ENCODE measurements at regions not wholly inside any gene's neighbourhood (a gene's known extent, or its start where the extent isn't known, plus 50 kb on each side); places are given as distances from the start of the nearest gene placed in this dataset.

DNA sequence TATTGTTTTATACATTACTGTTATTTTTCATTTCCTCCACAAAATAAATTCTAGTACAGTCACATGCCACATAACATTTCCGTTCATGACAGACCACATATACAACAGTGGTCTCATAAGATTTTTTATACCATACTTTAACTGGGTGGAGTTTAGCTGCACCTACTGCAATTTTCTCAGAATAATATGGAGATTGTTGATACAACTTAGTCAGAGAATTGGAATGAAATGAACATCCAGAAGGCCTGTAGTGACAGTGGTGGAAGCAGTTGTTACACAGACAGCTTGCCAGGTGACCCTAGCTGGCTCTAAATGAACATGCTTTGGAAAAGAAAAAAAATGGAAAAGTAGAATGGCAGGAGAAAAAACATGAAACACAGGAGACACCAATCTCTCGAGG, 183.2 kb upstream of the TCF21 start:
- H2AFZ ChIP-seq (ENCODE audit: low read length, unreplicated experiment) = no peak overlapping the region
- no peaks in the 10 kb centered on the region for H3K79me2 ChIP-seq (ENCODE audit: control insufficient read depth, insufficient read depth, low read length, unreplicated experiment)
- peak overlapping the region; percentile 99 for H3K27ac ChIP-seq (ENCODE audit: low read depth, low read length)
- H3K36me3 ChIP-seq (ENCODE audit: insufficient read depth, low read length) = no peaks in the 10 kb centered on the region
- H3K27me3 ChIP-seq (ENCODE audit: insufficient read depth, low read length) = no peaks in the 10 kb centered on the region
- H3K4me1 ChIP-seq (ENCODE audit: control insufficient read depth, insufficient read depth, low read length, unreplicated experiment) = peaks cover 57% of the 10 kb centered on the region
- H3K4me3 ChIP-seq (ENCODE audit: low read depth, low read length) = peak overlapping the region; percentile 28; the same call in 1 of the 2 replicates

DNA sequence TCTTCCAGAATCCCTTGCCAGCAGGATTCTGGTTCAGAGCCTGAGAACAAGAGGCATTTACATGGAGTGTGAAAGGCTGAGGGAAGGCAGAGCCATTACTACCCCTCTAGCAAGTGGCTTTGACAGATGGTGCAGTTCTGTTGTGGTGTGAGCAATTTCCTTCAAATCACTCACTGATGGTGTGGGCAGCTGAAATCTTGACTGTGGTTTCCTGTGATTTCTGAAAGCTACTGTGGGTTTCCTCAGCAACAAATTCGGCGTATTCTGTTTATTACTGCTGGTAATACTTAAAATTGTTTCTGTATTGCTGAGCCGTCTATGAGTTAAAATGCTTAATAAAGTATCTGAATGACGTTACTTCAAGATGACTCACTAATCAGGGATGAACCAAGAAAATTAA, 181.5 kb upstream of the TCF21 start:
- H3K27ac ChIP-seq (ENCODE audit: low read depth, low read length) = peak overlapping the region; percentile 99
- no peaks in the 10 kb centered on the region for H3K27me3 ChIP-seq (ENCODE audit: insufficient read depth, low read length)
- no peak overlapping the region for H2AFZ ChIP-seq (ENCODE audit: low read length, unreplicated experiment)
- no peak overlapping the region for H3K4me3 ChIP-seq (ENCODE audit: low read depth, low read length)
- H3K4me1 ChIP-seq (ENCODE audit: control insufficient read depth, insufficient read depth, low read length, unreplicated experiment) = peaks cover 44% of the 10 kb centered on the region
- no peaks in the 10 kb centered on the region for H3K36me3 ChIP-seq (ENCODE audit: insufficient read depth, low read length)
- H3K79me2 ChIP-seq (ENCODE audit: control insufficient read depth, insufficient read depth, low read length, unreplicated experiment) = no peaks in the 10 kb centered on the region

DNA sequence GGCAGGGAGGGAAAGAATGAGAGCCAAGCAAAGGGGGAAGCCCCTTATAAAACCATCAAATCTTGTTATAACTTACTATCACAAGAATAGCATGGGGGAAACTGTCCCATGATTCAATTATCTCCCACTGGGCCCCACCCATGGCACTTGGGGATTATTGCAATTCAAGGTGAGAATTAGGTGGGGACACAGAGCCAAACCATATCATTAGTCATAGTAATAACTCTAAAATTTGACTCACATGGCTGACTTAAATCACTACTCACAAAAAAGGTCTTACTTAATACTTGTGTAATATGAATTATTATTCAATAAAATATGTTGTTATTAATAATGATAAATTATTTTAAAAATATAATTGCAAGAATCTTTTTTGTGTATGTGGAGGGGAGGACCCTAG, 178.1 kb upstream of the TCF21 start:
- Histone ChIP-seq H3K27me3 (ENCODE audit: insufficient read depth, low read length) (no peaks in the 10 kb centered on the region), H3K4me1 (ENCODE audit: control insufficient read depth, insufficient read depth, low read length, unreplicated experiment) (peaks cover 23% of the 10 kb centered on the region), H3K36me3 (ENCODE audit: insufficient read depth, low read length) (no peaks in the 10 kb centered on the region), H3K79me2 (ENCODE audit: control insufficient read depth, insufficient read depth, low read length, unreplicated experiment) (no peaks in the 10 kb centered on the region), H3K27ac (ENCODE audit: low read depth, low read length) (no peak overlapping the region), H3K4me3 (ENCODE audit: low read depth, low read length) (no peak overlapping the region), H2AFZ (ENCODE audit: low read length, unreplicated experiment) (no peak overlapping the region)

GRCh38 chr6:133715270-133715669, 173.6 kb upstream of the TCF21 start:
- H2AFZ ChIP-seq (ENCODE audit: low read length, unreplicated experiment) = no peak overlapping the region
- H3K79me2 ChIP-seq (ENCODE audit: control insufficient read depth, insufficient read depth, low read length, unreplicated experiment) = no peaks in the 10 kb centered on the region
- no peaks in the 10 kb centered on the region for H3K27me3 ChIP-seq (ENCODE audit: insufficient read depth, low read length)
- no peaks in the 10 kb centered on the region for H3K4me1 ChIP-seq (ENCODE audit: control insufficient read depth, insufficient read depth, low read length, unreplicated experiment)
- no peak overlapping the region for H3K4me3 ChIP-seq (ENCODE audit: low read depth, low read length)
- no peaks in the 10 kb centered on the region for H3K36me3 ChIP-seq (ENCODE audit: insufficient read depth, low read length)
- H3K27ac ChIP-seq (ENCODE audit: low read depth, low read length) = no peak overlapping the region

DNA sequence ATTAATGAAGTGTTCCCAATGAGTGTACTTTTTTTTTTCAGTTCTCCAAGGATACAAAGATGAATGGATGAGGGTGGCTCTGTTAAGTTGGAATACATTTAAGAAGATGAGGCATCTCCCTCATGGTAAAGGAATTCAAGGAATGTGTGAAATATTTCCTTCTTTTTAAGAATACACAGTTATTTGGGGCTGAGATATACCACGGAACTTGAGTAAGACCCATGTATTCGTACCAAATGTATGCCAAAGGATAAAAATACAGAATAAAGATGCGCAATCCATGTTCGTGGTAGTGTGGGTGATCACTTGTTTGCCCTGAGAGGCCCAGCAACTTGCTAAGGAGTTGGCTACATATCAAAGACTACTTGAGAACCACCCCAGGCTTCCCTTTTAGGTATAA, 164.2 kb upstream of the TCF21 start:
- Histone ChIP-seq H3K27ac (ENCODE audit: low read depth, low read length) (peak overlapping the region; percentile 39), H3K4me1 (ENCODE audit: control insufficient read depth, insufficient read depth, low read length, unreplicated experiment) (peaks cover 7% of the 10 kb centered on the region), H3K79me2 (ENCODE audit: control insufficient read depth, insufficient read depth, low read length, unreplicated experiment) (no peaks in the 10 kb centered on the region), H3K27me3 (ENCODE audit: insufficient read depth, low read length) (no peaks in the 10 kb centered on the region), H3K36me3 (ENCODE audit: insufficient read depth, low read length) (no peaks in the 10 kb centered on the region), H3K4me3 (ENCODE audit: low read depth, low read length) (peak overlapping the region; percentile 5; the same call in 1 of the 2 replicates), H2AFZ (ENCODE audit: low read length, unreplicated experiment) (peak overlapping the region; percentile 35)

DNA sequence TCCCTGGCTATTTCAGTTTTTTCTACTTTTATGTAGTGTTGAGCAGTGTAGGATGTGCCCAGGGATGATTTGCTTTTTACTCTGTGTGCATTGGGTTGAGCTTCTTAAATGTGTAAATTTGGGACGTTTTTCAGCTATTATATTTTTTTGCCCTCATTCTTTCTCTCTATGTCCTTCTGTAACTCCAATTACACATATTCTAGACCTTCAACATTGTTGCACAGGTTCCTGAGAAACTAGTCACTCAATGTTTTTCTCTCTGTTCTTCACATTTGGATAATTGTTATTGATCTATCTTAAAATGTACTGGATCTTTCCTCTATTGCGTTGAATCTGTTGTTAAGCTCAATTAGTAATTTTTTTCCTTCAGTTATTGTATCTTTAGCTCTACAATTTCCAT, 162.7 kb upstream of the TCF21 start:
- Histone ChIP-seq H3K27ac (ENCODE audit: low read depth, low read length) (no peak overlapping the region), H3K27me3 (ENCODE audit: insufficient read depth, low read length) (no peaks in the 10 kb centered on the region), H2AFZ (ENCODE audit: low read length, unreplicated experiment) (no peak overlapping the region), H3K4me1 (ENCODE audit: control insufficient read depth, insufficient read depth, low read length, unreplicated experiment) (peaks cover 7% of the 10 kb centered on the region), H3K79me2 (ENCODE audit: control insufficient read depth, insufficient read depth, low read length, unreplicated experiment) (no peaks in the 10 kb centered on the region), H3K4me3 (ENCODE audit: low read depth, low read length) (no peak overlapping the region), H3K36me3 (ENCODE audit: insufficient read depth, low read length) (no peaks in the 10 kb centered on the region)

DNA sequence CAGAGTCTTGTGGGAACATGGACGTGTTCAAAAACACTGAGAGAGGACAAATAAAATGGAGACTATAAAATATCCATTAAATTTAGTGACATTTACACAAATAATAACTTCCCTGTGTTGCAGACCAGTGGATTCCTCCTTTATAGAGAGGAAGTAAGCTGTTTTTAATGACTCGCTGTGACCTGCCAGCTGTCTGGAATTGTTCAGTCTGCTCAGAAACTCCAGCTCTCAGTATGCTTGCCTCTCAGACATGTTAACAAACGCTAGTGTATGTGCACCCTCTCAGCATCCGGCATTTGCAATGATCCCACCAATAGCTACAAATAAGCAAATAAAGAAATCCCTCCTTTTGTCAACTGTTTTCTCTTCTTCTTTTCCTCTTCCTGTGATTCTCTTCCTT, 158.0 kb upstream of the TCF21 start:
- no peak overlapping the region for H2AFZ ChIP-seq (ENCODE audit: low read length, unreplicated experiment)
- no peak overlapping the region for H3K27ac ChIP-seq (ENCODE audit: low read depth, low read length)
- no peaks in the 10 kb centered on the region for H3K79me2 ChIP-seq (ENCODE audit: control insufficient read depth, insufficient read depth, low read length, unreplicated experiment)
- no peak overlapping the region for H3K4me3 ChIP-seq (ENCODE audit: low read depth, low read length)
- H3K36me3 ChIP-seq (ENCODE audit: insufficient read depth, low read length) = no peaks in the 10 kb centered on the region; the same call in 1 of the 2 replicates
- no peaks in the 10 kb centered on the region for H3K27me3 ChIP-seq (ENCODE audit: insufficient read depth, low read length)
- no peaks in the 10 kb centered on the region for H3K4me1 ChIP-seq (ENCODE audit: control insufficient read depth, insufficient read depth, low read length, unreplicated experiment)

DNA sequence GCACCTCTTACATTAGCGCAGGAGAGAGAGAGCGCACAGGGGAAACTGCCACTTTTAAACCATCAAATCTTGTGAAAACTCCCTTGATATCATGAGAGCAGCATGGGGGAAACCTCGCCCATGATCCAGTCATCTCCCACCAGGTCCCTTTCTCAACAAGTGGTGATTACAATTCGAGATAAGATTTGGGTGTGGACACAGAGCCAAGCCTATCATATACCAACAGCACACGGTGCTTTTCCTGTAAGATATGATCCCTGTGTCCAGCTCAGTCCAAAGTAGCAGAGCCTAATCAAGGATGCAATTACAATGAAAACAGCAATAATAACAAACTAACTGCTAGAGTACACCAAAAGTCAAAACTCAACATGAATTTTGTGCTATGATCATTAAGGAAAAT, 148.7 kb upstream of the TCF21 start:
- H2AFZ ChIP-seq (ENCODE audit: low read length, unreplicated experiment) = no peak overlapping the region

DNA sequence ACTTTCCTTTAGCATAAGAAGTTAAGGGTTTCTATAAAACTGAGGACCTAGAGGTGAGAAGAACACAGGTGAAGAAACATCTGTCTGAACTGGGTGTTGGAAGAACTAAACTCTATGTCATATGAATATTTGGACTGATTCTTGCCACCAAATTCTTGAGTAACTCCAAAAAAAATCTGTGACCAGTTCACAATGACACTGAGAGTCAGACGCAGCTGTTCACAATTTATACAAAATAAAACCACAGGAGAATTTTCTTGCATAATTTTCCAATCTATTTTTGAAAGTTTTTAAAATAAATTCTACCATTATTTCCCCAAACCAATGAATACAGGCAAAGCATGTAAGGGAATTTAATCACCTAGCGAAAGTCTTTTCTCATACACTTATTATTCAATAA, 148.1 kb upstream of the TCF21 start:
- Histone ChIP-seq H3K27me3 (ENCODE audit: insufficient read depth, low read length) (no peaks in the 10 kb centered on the region), H3K4me1 (ENCODE audit: control insufficient read depth, insufficient read depth, low read length, unreplicated experiment) (peaks cover 3% of the 10 kb centered on the region), H2AFZ (ENCODE audit: low read length, unreplicated experiment) (no peak overlapping the region), H3K36me3 (ENCODE audit: insufficient read depth, low read length) (no peaks in the 10 kb centered on the region), H3K79me2 (ENCODE audit: control insufficient read depth, insufficient read depth, low read length, unreplicated experiment) (no peaks in the 10 kb centered on the region), H3K4me3 (ENCODE audit: low read depth, low read length) (no peak overlapping the region), H3K27ac (ENCODE audit: low read depth, low read length) (no peak overlapping the region)

More for the DNA sequence above, 148.7 kb upstream of the TCF21 start:
- Histone ChIP-seq H3K36me3 (ENCODE audit: insufficient read depth, low read length) (no peaks in the 10 kb centered on the region), H3K4me3 (ENCODE audit: low read depth, low read length) (no peak overlapping the region), H3K27me3 (ENCODE audit: insufficient read depth, low read length) (no peaks in the 10 kb centered on the region), H3K4me1 (ENCODE audit: control insufficient read depth, insufficient read depth, low read length, unreplicated experiment) (peaks cover 3% of the 10 kb centered on the region), H3K27ac (ENCODE audit: low read depth, low read length) (no peak overlapping the region), H3K79me2 (ENCODE audit: control insufficient read depth, insufficient read depth, low read length, unreplicated experiment) (no peaks in the 10 kb centered on the region)

GRCh38 chr6:133741375-133741861, 147.5 kb upstream of the TCF21 start:
- no peak overlapping the region for H3K27ac ChIP-seq (ENCODE audit: low read depth, low read length)
- no peaks in the 10 kb centered on the region for H3K36me3 ChIP-seq (ENCODE audit: insufficient read depth, low read length)
- no peak overlapping the region for H3K4me3 ChIP-seq (ENCODE audit: low read depth, low read length)
- no peaks in the 10 kb centered on the region for H3K79me2 ChIP-seq (ENCODE audit: control insufficient read depth, insufficient read depth, low read length, unreplicated experiment)
- no peak overlapping the region for H2AFZ ChIP-seq (ENCODE audit: low read length, unreplicated experiment)
- no peaks in the 10 kb centered on the region for H3K27me3 ChIP-seq (ENCODE audit: insufficient read depth, low read length)
- H3K4me1 ChIP-seq (ENCODE audit: control insufficient read depth, insufficient read depth, low read length, unreplicated experiment) = peaks cover 3% of the 10 kb centered on the region

DNA sequence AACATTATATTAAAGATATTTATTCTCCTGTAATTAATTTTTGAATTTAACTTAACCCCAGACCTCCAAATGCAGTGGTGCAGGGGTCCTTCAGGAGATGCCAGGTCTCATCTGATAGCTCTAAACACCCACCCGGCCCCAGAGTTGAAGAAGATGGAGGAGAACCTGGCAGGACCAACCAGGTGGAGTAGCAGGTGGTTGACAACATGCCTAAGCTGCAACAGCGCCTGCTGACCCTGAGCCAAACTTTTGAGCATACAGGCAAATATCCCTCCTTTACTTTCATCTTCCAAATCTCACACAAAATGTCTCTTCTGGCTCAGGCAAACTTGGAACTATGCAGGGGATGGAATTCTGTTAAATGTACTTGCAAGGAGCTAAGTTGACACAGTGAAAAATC, 145.3 kb upstream of the TCF21 start:
- H3K4me3 ChIP-seq (ENCODE audit: low read depth, low read length) = no peak overlapping the region
- H3K27me3 ChIP-seq (ENCODE audit: insufficient read depth, low read length) = no peaks in the 10 kb centered on the region
- H3K4me1 ChIP-seq (ENCODE audit: control insufficient read depth, insufficient read depth, low read length, unreplicated experiment) = peaks cover 3% of the 10 kb centered on the region
- no peaks in the 10 kb centered on the region for H3K79me2 ChIP-seq (ENCODE audit: control insufficient read depth, insufficient read depth, low read length, unreplicated experiment)
- H3K36me3 ChIP-seq (ENCODE audit: insufficient read depth, low read length) = no peaks in the 10 kb centered on the region
- no peak overlapping the region for H2AFZ ChIP-seq (ENCODE audit: low read length, unreplicated experiment)
- no peak overlapping the region for H3K27ac ChIP-seq (ENCODE audit: low read depth, low read length)

Measured in ACC112 (cell line).